ENCODE measurements at regions not wholly inside any gene's neighbourhood (a gene's known extent, or its start where the extent isn't known, plus 50 kb on each side); places are given as distances from the start of the nearest gene placed in this dataset.

GRCh38 chr9:3136686-3137346 lies 292.9 kb upstream of the PUM3 start:
- TF ChIP-seq CTCF (conservative IDR thresholded peaks at IDR 0.05; ENCODE audit: low read length) = no peak
- TF ChIP-seq EZH2phosphoT487 (IDR thresholded peaks at IDR 0.05; ENCODE audit: borderline replicate concordance) = no peak

All from Loucy (cell line).